OCI-LY1 (cell line): ENCODE measurements at regions not wholly inside any gene's neighbourhood (a gene's known extent, or its start where the extent isn't known, plus 50 kb on each side); places are given as distances from the start of the nearest gene placed in this dataset.

Source experiments
- EZH2 ChIP-seq: fragments of 200-600 bp; sonication (generic), shearing (Covaris generic); IDR thresholded peaks from 2 replicates; pipeline ENCODE4 v1.8.0; 2017; ENCODE audit warnings: borderline replicate concordance, mixed run types, mild to moderate bottlenecking, antibody characterized with exemption, low read length, moderate library complexity, mixed read lengths
- TF ChIP-seq, protein P1 (sequence below): fragments of 200-600 bp; sonication (generic), shearing (Covaris generic); IDR thresholded peaks from 2 replicates; pipeline ENCODE4 v1.5.1; 2017; ENCODE audit warnings: mild to moderate bottlenecking, antibody characterized with exemption, low read length, moderate library complexity, mixed read lengths

DNA sequence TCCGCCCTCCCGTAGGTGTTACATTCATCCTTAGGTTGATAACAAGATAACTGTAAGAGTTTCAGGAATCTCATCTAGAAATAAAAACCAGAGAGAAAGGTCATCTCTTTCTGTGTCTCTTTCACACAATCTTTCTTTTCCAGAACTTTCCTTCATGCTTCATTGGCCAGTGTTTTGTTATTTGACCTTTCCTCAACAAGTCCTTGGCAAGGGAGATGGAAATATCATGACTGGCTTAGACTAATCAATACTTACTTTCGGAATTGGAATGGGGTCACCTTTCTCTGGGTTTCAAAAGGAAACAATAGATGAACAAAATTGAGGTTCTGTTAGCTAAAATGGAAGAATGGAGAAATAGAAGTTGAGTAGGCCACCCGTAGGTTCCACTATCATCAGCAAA lies 72.9 kb upstream of the PPP2R5A start:
- TF ChIP-seq, protein P1, sequence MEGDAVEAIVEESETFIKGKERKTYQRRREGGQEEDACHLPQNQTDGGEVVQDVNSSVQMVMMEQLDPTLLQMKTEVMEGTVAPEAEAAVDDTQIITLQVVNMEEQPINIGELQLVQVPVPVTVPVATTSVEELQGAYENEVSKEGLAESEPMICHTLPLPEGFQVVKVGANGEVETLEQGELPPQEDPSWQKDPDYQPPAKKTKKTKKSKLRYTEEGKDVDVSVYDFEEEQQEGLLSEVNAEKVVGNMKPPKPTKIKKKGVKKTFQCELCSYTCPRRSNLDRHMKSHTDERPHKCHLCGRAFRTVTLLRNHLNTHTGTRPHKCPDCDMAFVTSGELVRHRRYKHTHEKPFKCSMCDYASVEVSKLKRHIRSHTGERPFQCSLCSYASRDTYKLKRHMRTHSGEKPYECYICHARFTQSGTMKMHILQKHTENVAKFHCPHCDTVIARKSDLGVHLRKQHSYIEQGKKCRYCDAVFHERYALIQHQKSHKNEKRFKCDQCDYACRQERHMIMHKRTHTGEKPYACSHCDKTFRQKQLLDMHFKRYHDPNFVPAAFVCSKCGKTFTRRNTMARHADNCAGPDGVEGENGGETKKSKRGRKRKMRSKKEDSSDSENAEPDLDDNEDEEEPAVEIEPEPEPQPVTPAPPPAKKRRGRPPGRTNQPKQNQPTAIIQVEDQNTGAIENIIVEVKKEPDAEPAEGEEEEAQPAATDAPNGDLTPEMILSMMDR = no peak
- TF ChIP-seq EZH2 = no peak
